A673 (cell line): ENCODE measurements at regions not wholly inside any gene's neighbourhood (a gene's known extent, or its start where the extent isn't known, plus 50 kb on each side); places are given as distances from the start of the nearest gene placed in this dataset.

ENCODE experiments used
- BruUV-seq: library from RNA; stranded (reverse); fragments of 400-500 nt; replicated peaks from 2 replicates; lab custom pipeline; 2021; lab: Mats Ljungman, UMichigan
- CTCF ChIA-PET: fragments of 300-600 bp; sonication (Branson Sonifier 250); formaldehyde crosslinking; loops from one replicate; lab custom pipeline; 2022; ENCODE audit warnings: antibody characterized with exemption; lab: Charles Lee
- POLR2A ChIA-PET: fragments of 300-600 bp; sonication (Branson Sonifier 250); formaldehyde crosslinking; loops from one replicate; lab custom pipeline; 2022; ENCODE audit warnings: antibody characterized with exemption; ENCODE audit not compliant: low non-redundant PET; lab: Charles Lee
- DNase-seq: peaks from one replicate; pipeline ENCODE4 v3.0.0-alpha.2; 2015; ENCODE audit warnings: low spot score
- H3K27ac ChIP-seq: fragments of 200-600 bp; sonication (generic); 2 replicates; pipeline ENCODE4 v1.5.1; 2016; ENCODE audit warnings: mixed run types, low read depth, mild to moderate bottlenecking, mixed read lengths, antibody characterized with exemption, low read length; ENCODE audit not compliant: poor library complexity, severe bottlenecking
- H3K27me3 ChIP-seq: fragments of 200-600 bp; sonication (generic); replicated peaks from 2 replicates; pipeline ENCODE4 v1.6.1; 2017; ENCODE audit warnings: mixed run types, low read depth, mild to moderate bottlenecking, mixed read lengths, antibody characterized with exemption, low read length; ENCODE audit not compliant: insufficient read depth, poor library complexity
- H3K36me3 ChIP-seq: fragments of 200-600 bp; sonication (generic); 2 replicates; pipeline ENCODE4 v1.6.1; 2016; ENCODE audit warnings: mixed run types, mild to moderate bottlenecking, mixed read lengths, antibody characterized with exemption, low read length; ENCODE audit not compliant: insufficient read depth, poor library complexity, severe bottlenecking
- H3K4me1 ChIP-seq: fragments of 200-600 bp; sonication (generic); 2 replicates; pipeline ENCODE4 v1.6.1; 2017; ENCODE audit warnings: mixed run types, mild to moderate bottlenecking, mixed read lengths, antibody characterized with exemption, low read length; ENCODE audit not compliant: insufficient read depth, poor library complexity, severe bottlenecking
- H3K4me3 ChIP-seq: fragments of 200-600 bp; sonication (generic); 2 replicates; pipeline ENCODE4 v1.5.1; 2016; ENCODE audit warnings: low read depth, mixed run types, mild to moderate bottlenecking, mixed read lengths, low read length; ENCODE audit not compliant: poor library complexity, severe bottlenecking
- H3K9me3 ChIP-seq: fragments of 200-600 bp; sonication (generic); 2 replicates; pipeline ENCODE4 v1.6.1; 2016; ENCODE audit warnings: mixed run types, low read depth, mild to moderate bottlenecking, mixed read lengths, antibody characterized with exemption, low read length; ENCODE audit not compliant: poor library complexity, severe bottlenecking
- EZH2 ChIP-seq: fragments of 200-600 bp; sonication (generic); IDR thresholded peaks from 2 replicates; pipeline ENCODE4 v1.6.1; 2017; ENCODE audit warnings: borderline replicate concordance, low read depth, mild to moderate bottlenecking, mixed read lengths, antibody characterized with exemption, low read length; ENCODE audit not compliant: poor library complexity, severe bottlenecking
- intact Hi-C: fragments of 100-400 bp; cut with micrococcal nuclease; formaldehyde crosslinking; loops from one replicate; pipeline ENCODE4 v1.10.0; 2022; ENCODE audit not compliant: unreplicated experiment
- TF ChIP-seq, protein P1 (sequence below): fragments of 300-800, 200-600 bp; sonication (generic); conservative IDR thresholded peaks from 2 replicates; pipeline ENCODE4 v1.5.1; 2017; ENCODE audit warnings: low read depth, mild to moderate bottlenecking, antibody characterized with exemption, low read length, moderate library complexity, mixed read lengths

DNA sequence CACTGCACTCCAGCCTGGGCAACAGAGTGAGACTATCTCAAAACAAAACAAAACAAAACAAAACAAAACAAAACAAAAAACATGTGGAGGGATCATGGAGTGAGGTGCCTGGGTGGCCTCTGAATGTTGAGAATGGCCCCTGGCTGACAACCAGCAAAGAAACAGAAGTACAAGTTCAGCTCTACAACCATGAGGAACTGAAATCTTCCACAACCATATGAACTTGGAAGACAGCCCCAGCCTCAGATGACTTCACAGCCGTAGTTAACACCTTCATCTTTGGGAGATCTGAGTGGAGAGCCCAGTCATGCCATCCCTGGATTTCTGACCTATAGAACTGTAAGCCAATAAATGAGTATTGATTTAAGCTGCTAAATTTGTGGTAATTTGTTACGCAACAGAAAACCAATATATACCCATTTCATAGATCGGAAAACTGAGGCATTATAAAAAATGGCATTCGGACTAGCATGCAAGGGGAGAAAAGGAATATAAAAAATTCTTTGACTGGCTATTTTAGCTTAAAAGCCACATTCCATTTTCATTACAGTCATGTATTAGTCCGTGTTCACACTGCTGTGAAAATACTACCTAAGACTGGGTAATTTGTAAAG is 138.7 kb upstream of the RAPGEF2 start:
- ChIA-PET CTCF (no interaction called here), POLR2A (no interaction called here)
- no TSS peak for BruUV-seq
- Histone ChIP-seq H3K27ac (no peak overlapping the region), H3K36me3 (no peaks in the 10 kb centered on the region), H3K27me3 (no peaks in the 10 kb centered on the region), H3K4me3 (no peak overlapping the region), H3K4me1 (peaks cover 52% of the 10 kb centered on the region), H3K9me3 (no peaks in the 10 kb centered on the region)
- intact Hi-C loops: no loop called here
- TF ChIP-seq, protein P1, sequence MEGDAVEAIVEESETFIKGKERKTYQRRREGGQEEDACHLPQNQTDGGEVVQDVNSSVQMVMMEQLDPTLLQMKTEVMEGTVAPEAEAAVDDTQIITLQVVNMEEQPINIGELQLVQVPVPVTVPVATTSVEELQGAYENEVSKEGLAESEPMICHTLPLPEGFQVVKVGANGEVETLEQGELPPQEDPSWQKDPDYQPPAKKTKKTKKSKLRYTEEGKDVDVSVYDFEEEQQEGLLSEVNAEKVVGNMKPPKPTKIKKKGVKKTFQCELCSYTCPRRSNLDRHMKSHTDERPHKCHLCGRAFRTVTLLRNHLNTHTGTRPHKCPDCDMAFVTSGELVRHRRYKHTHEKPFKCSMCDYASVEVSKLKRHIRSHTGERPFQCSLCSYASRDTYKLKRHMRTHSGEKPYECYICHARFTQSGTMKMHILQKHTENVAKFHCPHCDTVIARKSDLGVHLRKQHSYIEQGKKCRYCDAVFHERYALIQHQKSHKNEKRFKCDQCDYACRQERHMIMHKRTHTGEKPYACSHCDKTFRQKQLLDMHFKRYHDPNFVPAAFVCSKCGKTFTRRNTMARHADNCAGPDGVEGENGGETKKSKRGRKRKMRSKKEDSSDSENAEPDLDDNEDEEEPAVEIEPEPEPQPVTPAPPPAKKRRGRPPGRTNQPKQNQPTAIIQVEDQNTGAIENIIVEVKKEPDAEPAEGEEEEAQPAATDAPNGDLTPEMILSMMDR: no peak
- no peak for TF ChIP-seq EZH2
- DNase-seq: no peak

DNA sequence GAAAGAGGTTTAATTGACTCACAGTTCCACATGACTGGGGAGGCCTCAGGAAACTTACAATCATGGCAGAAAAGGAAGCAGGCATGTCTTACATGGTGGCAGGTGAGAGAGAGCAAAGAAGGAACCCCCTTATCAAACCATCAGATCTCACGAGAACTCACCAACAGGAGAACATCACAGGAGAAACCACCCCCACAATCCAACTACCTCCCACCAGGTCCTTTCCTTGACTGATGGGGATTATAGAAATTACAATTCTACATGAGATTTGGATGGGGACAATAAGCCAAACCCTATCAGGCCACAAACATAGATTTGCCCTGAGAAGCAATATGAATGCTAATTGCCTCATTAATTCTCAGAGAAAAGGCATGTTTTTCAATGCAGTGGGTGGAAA is 138.2 kb upstream of the RAPGEF2 start:
- DNase-seq: no peak
- intact Hi-C loops: no loop called here
- ChIA-PET POLR2A (no interaction called here), CTCF (no interaction called here)
- Histone ChIP-seq H3K36me3 (no peaks in the 10 kb centered on the region), H3K27me3 (no peaks in the 10 kb centered on the region), H3K27ac (no peak overlapping the region), H3K4me1 (peaks cover 47% of the 10 kb centered on the region), H3K4me3 (no peak overlapping the region), H3K9me3 (no peaks in the 10 kb centered on the region)
- no TSS peak for BruUV-seq
- TF ChIP-seq, protein P1: no peak

DNA sequence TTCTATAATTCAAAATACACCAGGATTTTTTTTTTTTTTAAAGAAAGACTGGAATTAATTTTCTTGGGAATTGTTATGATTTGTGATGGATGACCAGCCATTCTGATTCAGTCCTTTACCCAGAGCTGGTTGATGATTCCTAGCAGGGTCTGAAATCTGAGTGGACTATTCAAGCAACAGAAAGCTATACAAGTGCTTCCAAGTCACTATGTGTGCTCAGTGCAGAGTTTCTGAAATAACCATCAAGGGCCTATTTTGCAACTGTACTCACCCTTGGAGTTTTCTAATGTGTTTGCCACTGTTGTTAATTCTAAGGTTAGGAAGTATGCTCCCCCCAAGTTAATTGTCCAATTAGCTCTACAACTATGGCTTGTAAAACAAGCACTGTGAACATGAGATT is 137.7 kb upstream of the RAPGEF2 start:
- POLR2A ChIA-PET: no interaction called here
- CTCF ChIA-PET: interaction anchor here (0.6 kb wide), 1 partner anchor 113 kb away, joined by 6 read pairs; no protein-coding TSS in a partner anchor
- H3K4me1 ChIP-seq: peaks cover 42% of the 10 kb centered on the region
- no peaks in the 10 kb centered on the region for H3K9me3 ChIP-seq
- DNase-seq: peak; percentile 48
- intact Hi-C loops: no loop called here
- no peak for TF ChIP-seq EZH2
- TF ChIP-seq, protein P1: no peak
- no peaks in the 10 kb centered on the region for H3K36me3 ChIP-seq
- no peak overlapping the region for H3K4me3 ChIP-seq
- no peak overlapping the region for H3K27ac ChIP-seq
- no peaks in the 10 kb centered on the region for H3K27me3 ChIP-seq
- BruUV-seq: no TSS peak
